Activated T-cell treated with anti-CD3 and anti-CD28 coated beads for 4 hours (primary cell): ENCODE measurements at regions not wholly inside any gene's neighbourhood (a gene's known extent, or its start where the extent isn't known, plus 50 kb on each side); places are given as distances from the start of the nearest gene placed in this dataset.

Experiments used
- DNase-seq: peaks from one replicate; pipeline ENCODE4 v3.0.0-alpha.2; 2020

- DNase-seq, result no peak
These were observed 54.1 kb upstream of the RAB6C start for GRCh38 chr2:129925381-129925780.

GRCh38 chr2:129927696-129928095 is 51.8 kb upstream of the RAB6C start:
- DNase-seq, result no peak

- DNase-seq, result no peak
These were observed 49.9 kb upstream of the RAB6C start for GRCh38 chr2:129929321-129930290.
